ENCODE measurements at regions not wholly inside any gene's neighbourhood (a gene's known extent, or its start where the extent isn't known, plus 50 kb on each side); places are given as distances from the start of the nearest gene placed in this dataset.
"Not testable (repeated sequence)": the region's sequence is repeated elsewhere in the genome, so short reads cannot be mapped to it uniquely, and the experiment has no call there.

DNA sequence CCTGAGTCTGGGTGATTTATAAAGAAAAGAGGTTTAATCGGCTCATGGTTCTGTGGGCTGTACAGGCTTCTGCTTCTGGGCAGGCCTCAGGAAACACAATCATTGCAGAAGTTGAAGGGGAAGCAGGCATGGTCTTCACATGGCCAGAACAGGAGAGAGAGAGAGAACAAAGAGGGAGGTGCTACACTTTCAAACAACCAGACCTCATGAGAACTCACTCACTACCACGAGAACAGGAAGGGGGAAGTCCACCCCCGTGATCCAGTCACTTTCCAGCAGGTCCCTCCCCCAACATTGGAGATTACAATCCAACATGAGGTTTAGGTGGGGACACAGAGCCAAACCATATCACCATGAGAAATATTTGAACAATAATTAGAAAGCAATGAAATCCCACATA is 222.9 kb downstream of the FAM72C start:
- WGBS (ENCODE audit: extremely low coverage, insufficient coverage, insufficient read length), result no CpG with 5 or more reads among the region's 3 CpGs
- Histone ChIP-seq H3K4ac (ENCODE audit: low read depth, low read length) (no peak overlapping the region), H2AK5ac (ENCODE audit: low read length) (no peak overlapping the region), H3K23ac (ENCODE audit: low read length) (no peak overlapping the region), H3K9ac (ENCODE audit: low read length) (no peak overlapping the region), H4K91ac (ENCODE audit: low read depth, low read length) (no peak overlapping the region), H3K36me3 (ENCODE audit: control insufficient read depth in 1 of 2, insufficient read depth in 2 of 2, low read length in 2 of 2) (no peaks in the 10 kb centered on the region), H3K14ac (ENCODE audit: low read length) (no peak overlapping the region), H4K8ac (ENCODE audit: low read depth, low read length) (no peak overlapping the region), H3K79me2 (ENCODE audit: control insufficient read depth, insufficient read depth, low read length, poor library complexity) (no peaks in the 10 kb centered on the region), H3K9me3 (ENCODE audit: insufficient read depth, low read depth, low read length) (no peaks in the 10 kb centered on the region), H2AFZ (ENCODE audit: insufficient read depth, low read length, poor library complexity) (no peak overlapping the region), H3K4me2 (ENCODE audit: low read length) (no peak overlapping the region), H3K4me3 (ENCODE audit: low read depth, low read length) (no peak overlapping the region), H3K18ac (ENCODE audit: low read length) (no peak overlapping the region), H3K79me1 (ENCODE audit: low read length) (no peaks in the 10 kb centered on the region), H4K12ac (ENCODE audit: low read depth, low read length) (no peak overlapping the region), H3K27ac (ENCODE audit: low read depth, low read length) (no peak overlapping the region), H3K27me3 (ENCODE audit: insufficient read depth, low read length) (no peaks in the 10 kb centered on the region), H2BK12ac (ENCODE audit: low read length) (no peak overlapping the region), H3K4me1 (ENCODE audit: control insufficient read depth in 1 of 2, insufficient read depth in 2 of 2, low read length in 2 of 2) (no peaks in the 10 kb centered on the region), H2BK5ac (ENCODE audit: low read depth, low read length, poor library complexity) (no peak overlapping the region), H2BK120ac (ENCODE audit: insufficient read depth, low read length, poor library complexity) (no peak overlapping the region)
- DNase-seq, result no peak

DNA sequence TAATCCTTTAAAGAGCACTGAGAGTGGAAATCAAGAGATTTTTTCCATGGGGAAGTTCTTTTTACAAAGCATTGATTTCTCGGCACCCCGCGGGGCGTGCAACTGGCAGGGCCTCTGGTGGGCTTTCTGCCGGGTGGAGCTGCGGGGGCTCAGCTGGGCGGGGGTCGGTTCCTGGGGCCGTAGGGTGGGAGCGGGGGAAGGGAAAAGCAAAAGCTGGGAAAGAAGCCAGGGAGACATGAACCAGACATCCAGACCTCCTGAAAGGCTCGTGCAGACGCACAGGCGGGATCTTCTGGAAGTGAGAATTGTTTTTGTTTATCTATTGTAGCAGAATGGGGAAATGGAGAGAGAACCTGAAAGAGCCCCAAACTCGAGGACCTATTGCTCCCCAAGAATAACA is 235.2 kb downstream of the FAM72C start:
- H3K4me3 ChIP-seq (ENCODE audit: low read depth, low read length), result peak overlapping the region; percentile 63
- H3K27ac ChIP-seq (ENCODE audit: low read depth, low read length), result no peak overlapping the region
- DNase-seq, result no peak
- peak overlapping the region; percentile 62 for H4K91ac ChIP-seq (ENCODE audit: low read depth, low read length)
- H4K12ac ChIP-seq (ENCODE audit: low read depth, low read length), result no peak overlapping the region
- no peak overlapping the region for H3K9ac ChIP-seq (ENCODE audit: low read length)
- no peak overlapping the region for H2BK5ac ChIP-seq (ENCODE audit: low read depth, low read length, poor library complexity)
- no peaks in the 10 kb centered on the region for H3K36me3 ChIP-seq (ENCODE audit: control insufficient read depth in 1 of 2, insufficient read depth in 2 of 2, low read length in 2 of 2)
- H2BK12ac ChIP-seq (ENCODE audit: low read length), result no peak overlapping the region
- no peak overlapping the region for H3K23ac ChIP-seq (ENCODE audit: low read length)
- peaks cover 3% of the 10 kb centered on the region for H3K79me1 ChIP-seq (ENCODE audit: low read length)
- peak overlapping the region; percentile 54 for H4K8ac ChIP-seq (ENCODE audit: low read depth, low read length)
- H3K4ac ChIP-seq (ENCODE audit: low read depth, low read length), result peak overlapping the region; percentile 36
- no peaks in the 10 kb centered on the region for H3K79me2 ChIP-seq (ENCODE audit: control insufficient read depth, insufficient read depth, low read length, poor library complexity)
- H2AFZ ChIP-seq (ENCODE audit: insufficient read depth, low read length, poor library complexity), result no peak overlapping the region
- WGBS (ENCODE audit: extremely low coverage, insufficient coverage, insufficient read length), result no CpG with 5 or more reads among the region's 14 CpGs
- H3K4me2 ChIP-seq (ENCODE audit: low read length), result peak overlapping the region; percentile 85
- no peaks in the 10 kb centered on the region for H3K9me3 ChIP-seq (ENCODE audit: insufficient read depth, low read depth, low read length)
- H3K4me1 ChIP-seq (ENCODE audit: control insufficient read depth in 1 of 2, insufficient read depth in 2 of 2, low read length in 2 of 2), result no peaks in the 10 kb centered on the region
- H2BK120ac ChIP-seq (ENCODE audit: insufficient read depth, low read length, poor library complexity), result peak overlapping the region; percentile 43
- no peak overlapping the region for H3K18ac ChIP-seq (ENCODE audit: low read length)
- no peak overlapping the region for H3K14ac ChIP-seq (ENCODE audit: low read length)
- H2AK5ac ChIP-seq (ENCODE audit: low read length), result no peak overlapping the region
- H3K27me3 ChIP-seq (ENCODE audit: insufficient read depth, low read length), result no peaks in the 10 kb centered on the region

DNA sequence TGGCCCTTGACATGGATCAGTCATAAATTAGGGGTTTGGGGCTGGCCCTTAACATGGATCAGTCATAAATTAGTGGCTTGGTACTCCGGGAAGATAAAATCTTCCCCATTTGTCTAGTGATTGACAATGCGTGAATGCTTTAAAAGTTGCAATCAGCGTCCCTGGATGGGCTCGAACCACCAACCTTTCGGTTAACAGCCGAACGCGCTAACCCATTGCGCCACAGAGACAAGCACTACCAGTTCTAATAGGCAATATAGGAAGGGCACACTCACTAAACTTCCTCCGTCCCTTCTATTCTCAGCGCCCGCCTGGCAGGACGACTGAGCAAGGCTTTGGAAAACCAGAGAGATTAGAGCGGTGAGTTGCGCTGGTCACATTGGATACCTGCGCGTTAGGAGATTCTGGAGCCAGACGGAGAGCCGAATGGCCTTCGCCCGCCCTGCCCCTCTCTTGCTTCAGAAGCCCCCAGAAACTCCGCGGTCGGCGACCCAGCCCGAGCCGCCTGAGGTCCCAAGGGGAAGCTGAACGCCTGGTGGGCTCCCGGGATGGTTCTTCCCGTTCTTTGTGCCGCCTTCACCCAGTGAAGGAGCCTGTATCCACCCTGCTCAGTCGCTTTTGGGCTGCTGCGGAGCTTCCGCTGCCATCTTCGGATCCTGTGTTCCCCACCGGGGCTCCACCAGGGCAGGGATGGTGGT is 235.9 kb downstream of the FAM72C start:
- Histone ChIP-seq H4K8ac (ENCODE audit: low read depth, low read length) (peak overlapping the region; percentile 54), H3K79me2 (ENCODE audit: control insufficient read depth, insufficient read depth, low read length, poor library complexity) (no peaks in the 10 kb centered on the region), H2AFZ (ENCODE audit: insufficient read depth, low read length, poor library complexity) (peak overlapping the region; percentile 78), H3K27me3 (ENCODE audit: insufficient read depth, low read length) (no peaks in the 10 kb centered on the region), H3K36me3 (ENCODE audit: control insufficient read depth in 1 of 2, insufficient read depth in 2 of 2, low read length in 2 of 2) (no peaks in the 10 kb centered on the region), H3K9ac (ENCODE audit: low read length) (no peak overlapping the region), H3K4me1 (ENCODE audit: control insufficient read depth in 1 of 2, insufficient read depth in 2 of 2, low read length in 2 of 2) (no peaks in the 10 kb centered on the region), H3K9me3 (ENCODE audit: insufficient read depth, low read depth, low read length) (no peaks in the 10 kb centered on the region), H3K23ac (ENCODE audit: low read length) (no peak overlapping the region), H3K14ac (ENCODE audit: low read length) (peak overlapping the region; percentile 56), H4K91ac (ENCODE audit: low read depth, low read length) (peak overlapping the region; percentile 62), H3K4ac (ENCODE audit: low read depth, low read length) (peak overlapping the region; percentile 36), H3K18ac (ENCODE audit: low read length) (peak overlapping the region; percentile 53), H2BK12ac (ENCODE audit: low read length) (peak overlapping the region; percentile 22), H3K27ac (ENCODE audit: low read depth, low read length) (peak overlapping the region; percentile 10), H2BK5ac (ENCODE audit: low read depth, low read length, poor library complexity) (peak overlapping the region; percentile 21), H4K12ac (ENCODE audit: low read depth, low read length) (no peak overlapping the region), H3K79me1 (ENCODE audit: low read length) (peaks cover 3% of the 10 kb centered on the region), H3K4me2 (ENCODE audit: low read length) (peak overlapping the region; percentile 85), H2BK120ac (ENCODE audit: insufficient read depth, low read length, poor library complexity) (peak overlapping the region; percentile 43), H2AK5ac (ENCODE audit: low read length) (no peak overlapping the region), H3K4me3 (ENCODE audit: low read depth, low read length) (peak overlapping the region; percentile 63)
- no peak for DNase-seq
- WGBS (ENCODE audit: extremely low coverage, insufficient coverage, insufficient read length), result no CpG with 5 or more reads among the region's 36 CpGs

DNA sequence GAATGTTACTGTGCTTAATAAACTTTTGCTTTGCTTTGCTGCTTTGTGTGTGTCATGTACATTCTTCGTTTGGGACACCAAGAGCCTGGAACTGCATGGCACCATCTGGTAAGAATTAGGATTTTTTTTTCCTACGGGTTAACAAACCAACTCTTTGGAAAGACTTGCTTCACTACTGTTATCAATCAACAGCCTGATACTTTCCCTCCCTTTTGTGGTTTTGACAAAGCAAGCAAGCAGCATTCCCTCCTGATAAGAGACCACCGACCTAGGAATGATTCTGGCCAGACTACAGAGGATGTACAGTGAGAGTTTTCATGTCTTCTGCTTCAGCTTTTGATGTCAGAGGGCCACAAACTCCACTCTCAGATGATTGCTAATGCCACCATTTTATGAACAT is 237.5 kb downstream of the FAM72C start:
- not testable (repeated sequence) for H2BK5ac ChIP-seq (ENCODE audit: low read depth, low read length, poor library complexity); H4K12ac ChIP-seq (ENCODE audit: low read depth, low read length); H3K23ac ChIP-seq (ENCODE audit: low read length); H3K27ac ChIP-seq (ENCODE audit: low read depth, low read length); H2BK120ac ChIP-seq (ENCODE audit: insufficient read depth, low read length, poor library complexity); H3K14ac ChIP-seq (ENCODE audit: low read length); H3K36me3 ChIP-seq (ENCODE audit: control insufficient read depth in 1 of 2, insufficient read depth in 2 of 2, low read length in 2 of 2); H3K4me2 ChIP-seq (ENCODE audit: low read length); H3K4me3 ChIP-seq (ENCODE audit: low read depth, low read length); H3K27me3 ChIP-seq (ENCODE audit: insufficient read depth, low read length); H2AFZ ChIP-seq (ENCODE audit: insufficient read depth, low read length, poor library complexity); H2BK12ac ChIP-seq (ENCODE audit: low read length); H3K79me2 ChIP-seq (ENCODE audit: control insufficient read depth, insufficient read depth, low read length, poor library complexity); H3K4ac ChIP-seq (ENCODE audit: low read depth, low read length); H3K79me1 ChIP-seq (ENCODE audit: low read length); H3K9ac ChIP-seq (ENCODE audit: low read length); H3K18ac ChIP-seq (ENCODE audit: low read length); H4K91ac ChIP-seq (ENCODE audit: low read depth, low read length); H4K8ac ChIP-seq (ENCODE audit: low read depth, low read length); H2AK5ac ChIP-seq (ENCODE audit: low read length); H3K4me1 ChIP-seq (ENCODE audit: control insufficient read depth in 1 of 2, insufficient read depth in 2 of 2, low read length in 2 of 2); H3K9me3 ChIP-seq (ENCODE audit: insufficient read depth, low read depth, low read length); DNase-seq
- no CpG with 5 or more reads among the region's 3 CpGs for WGBS (ENCODE audit: extremely low coverage, insufficient coverage, insufficient read length)

All from trophoblast cell (in vitro differentiated cells and primary cell).